ACHN (cell line): ENCODE measurements at regions not wholly inside any gene's neighbourhood (a gene's known extent, or its start where the extent isn't known, plus 50 kb on each side); places are given as distances from the start of the nearest gene placed in this dataset.

Experiments
- DNase-seq: peaks from one replicate; pipeline ENCODE4 v3.0.0-alpha.2; 2015
- in situ Hi-C: cut with HindIII; loops from 2 replicates; pipeline ENCODE4 v1.10.0; 2017; ENCODE audit warnings: low sequenced_read_pairs, low pct_ligation_motif_present, low pct_unique_long_range_greater_than_20kb

GRCh38 chr15:23514484-23514883 is 51.0 kb upstream of the MKRN3 start:
- no peak for DNase-seq
- in situ Hi-C loops: no loop called here

DNA sequence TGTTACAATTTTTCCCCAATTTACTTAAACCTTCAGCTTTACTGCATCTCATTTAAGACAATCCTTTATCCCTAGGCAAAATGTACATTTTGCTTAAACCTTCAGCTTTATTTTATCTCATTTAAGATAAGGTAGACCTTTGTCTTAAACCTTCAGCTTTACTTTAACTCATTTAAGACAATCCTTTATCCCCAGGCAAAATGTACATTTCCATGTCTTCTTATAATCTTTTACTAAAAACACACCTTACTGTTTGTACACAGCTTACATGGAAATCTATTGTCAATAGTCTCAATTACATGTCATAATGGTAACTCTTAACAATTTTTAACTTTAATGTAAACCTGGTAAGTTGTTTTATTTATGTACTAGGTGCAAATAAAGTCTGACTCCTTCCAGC is 58.7 kb upstream of the MKRN3 start:
- in situ Hi-C loops: no loop called here
- no peak for DNase-seq

DNA sequence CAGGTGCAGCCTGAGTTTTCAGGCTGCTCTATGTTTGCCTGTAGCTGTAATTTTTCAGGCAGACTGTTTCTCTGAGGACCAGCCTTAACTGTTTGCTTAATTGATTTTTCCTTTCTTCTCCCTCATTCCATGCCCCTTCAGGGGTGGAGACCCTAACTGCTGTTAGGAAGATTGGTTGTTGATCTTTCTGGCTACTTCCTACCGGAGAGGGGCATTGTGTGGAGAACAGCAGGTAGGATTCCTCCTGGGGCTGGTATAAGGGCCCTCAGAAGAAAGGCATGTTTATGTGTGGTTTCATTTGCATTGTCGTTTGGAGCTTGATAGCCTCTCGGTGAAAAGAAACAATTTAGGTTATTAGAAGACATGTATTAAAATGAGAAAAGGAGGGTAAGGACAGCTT is 56.9 kb upstream of the GOLGA6L2 start:
- no peak for DNase-seq
- in situ Hi-C loops: no loop called here

DNA sequence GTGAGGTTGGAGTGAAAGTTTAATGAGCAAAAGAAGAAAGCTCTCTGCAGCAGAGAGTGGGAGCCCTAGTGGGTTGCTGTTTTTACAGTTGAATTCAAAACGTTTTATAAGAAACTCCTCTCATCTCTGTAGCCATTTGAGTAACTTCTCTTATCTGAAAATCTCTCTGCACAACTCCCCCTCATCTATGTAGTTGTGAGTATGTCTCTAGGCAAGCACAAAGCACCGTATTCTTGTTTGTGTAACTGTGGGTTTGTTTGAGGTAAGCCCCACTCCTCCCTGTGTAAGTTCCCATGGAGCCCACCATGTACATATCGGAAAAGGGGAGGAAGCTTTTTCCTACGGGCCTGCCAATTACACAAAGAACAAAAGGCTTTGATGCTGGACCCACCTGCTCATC is 56.5 kb upstream of the GOLGA6L2 start:
- in situ Hi-C loops: no loop called here
- no peak for DNase-seq

- DNase-seq: peak; percentile 15
- in situ Hi-C loops: no loop called here
Measured at GRCh38 chr15:23497710-23498111, 50.7 kb upstream of the GOLGA6L2 start.
